ENCODE measurements at regions not wholly inside any gene's neighbourhood (a gene's known extent, or its start where the extent isn't known, plus 50 kb on each side); places are given as distances from the start of the nearest gene placed in this dataset.

DNA sequence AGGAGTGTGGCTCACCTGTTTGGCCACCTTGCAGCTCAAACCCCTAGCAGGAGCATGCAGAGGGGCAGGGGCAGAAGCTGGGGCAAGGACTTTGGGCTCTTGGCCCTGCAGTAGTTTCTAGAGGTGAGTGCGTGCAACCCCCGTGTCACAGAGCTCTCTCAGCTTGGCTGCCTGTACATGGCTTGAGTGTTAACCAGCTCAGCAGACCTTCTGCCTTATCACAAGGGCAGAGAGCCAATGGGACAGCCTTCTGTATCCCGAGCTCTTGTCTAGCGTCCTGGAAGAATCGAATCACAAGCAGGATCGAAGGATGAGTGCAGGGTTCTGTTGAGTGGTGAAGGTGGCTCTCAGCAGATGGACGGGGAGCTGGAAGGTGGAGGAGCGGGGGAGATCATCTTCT, 120.3 kb upstream of the TMEM18 start:
- no peak for DNase-seq (ENCODE audit: low read depth)
- no peak overlapping the region for H3K4me3 ChIP-seq (ENCODE audit: low read length)
- TF ChIP-seq, protein P1, sequence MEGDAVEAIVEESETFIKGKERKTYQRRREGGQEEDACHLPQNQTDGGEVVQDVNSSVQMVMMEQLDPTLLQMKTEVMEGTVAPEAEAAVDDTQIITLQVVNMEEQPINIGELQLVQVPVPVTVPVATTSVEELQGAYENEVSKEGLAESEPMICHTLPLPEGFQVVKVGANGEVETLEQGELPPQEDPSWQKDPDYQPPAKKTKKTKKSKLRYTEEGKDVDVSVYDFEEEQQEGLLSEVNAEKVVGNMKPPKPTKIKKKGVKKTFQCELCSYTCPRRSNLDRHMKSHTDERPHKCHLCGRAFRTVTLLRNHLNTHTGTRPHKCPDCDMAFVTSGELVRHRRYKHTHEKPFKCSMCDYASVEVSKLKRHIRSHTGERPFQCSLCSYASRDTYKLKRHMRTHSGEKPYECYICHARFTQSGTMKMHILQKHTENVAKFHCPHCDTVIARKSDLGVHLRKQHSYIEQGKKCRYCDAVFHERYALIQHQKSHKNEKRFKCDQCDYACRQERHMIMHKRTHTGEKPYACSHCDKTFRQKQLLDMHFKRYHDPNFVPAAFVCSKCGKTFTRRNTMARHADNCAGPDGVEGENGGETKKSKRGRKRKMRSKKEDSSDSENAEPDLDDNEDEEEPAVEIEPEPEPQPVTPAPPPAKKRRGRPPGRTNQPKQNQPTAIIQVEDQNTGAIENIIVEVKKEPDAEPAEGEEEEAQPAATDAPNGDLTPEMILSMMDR (IDR thresholded peaks at IDR 0.05; ENCODE audit: insufficient read depth, low read depth, low read length, missing control alignments) = no peak

- TF ChIP-seq, protein P1 (IDR thresholded peaks at IDR 0.05; ENCODE audit: insufficient read depth, low read depth, low read length, missing control alignments) = no peak
- DNase-seq (ENCODE audit: low read depth) = no peak
- no peak overlapping the region for H3K4me3 ChIP-seq (ENCODE audit: low read length)
These were observed 119.2 kb upstream of the TMEM18 start for GRCh38 chr2:796141-796985.

DNA sequence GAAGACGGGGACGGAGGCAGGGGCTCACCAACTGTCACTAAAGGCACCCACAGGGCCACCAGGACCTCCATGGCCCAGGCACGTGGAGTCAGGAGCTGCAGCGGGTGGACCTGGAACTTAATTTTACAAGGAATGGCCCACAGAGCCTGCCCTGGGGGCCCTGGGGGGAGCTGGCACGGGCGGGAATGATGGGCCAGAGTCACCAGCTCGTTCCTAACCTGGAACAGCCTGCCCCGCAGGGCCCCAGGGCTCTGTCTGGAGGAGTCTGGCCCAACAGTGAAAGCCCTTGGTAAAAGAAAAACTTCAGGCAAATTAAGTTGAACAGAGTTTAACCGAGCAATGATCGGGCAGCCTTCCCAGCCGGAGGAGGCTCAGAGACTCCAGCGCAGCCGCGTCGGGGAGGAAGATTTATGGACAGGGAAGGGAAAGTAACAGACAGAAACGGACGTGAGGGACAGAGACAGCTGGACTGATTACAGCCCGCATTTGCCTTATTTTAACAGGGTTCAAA, 118.4 kb upstream of the TMEM18 start:
- DNase-seq (ENCODE audit: low read depth) = no peak
- TF ChIP-seq, protein P1 (IDR thresholded peaks at IDR 0.05; ENCODE audit: insufficient read depth, low read depth, low read length, missing control alignments) = no peak
- H3K4me3 ChIP-seq (ENCODE audit: low read length) = no peak overlapping the region

- DNase-seq (ENCODE audit: low read depth) = no peak
- TF ChIP-seq, protein P1 (IDR thresholded peaks at IDR 0.05; ENCODE audit: insufficient read depth, low read depth, low read length, missing control alignments) = no peak
- H3K4me3 ChIP-seq (ENCODE audit: low read length) = no peak overlapping the region
These were observed 117.5 kb upstream of the TMEM18 start for GRCh38 chr2:794554-795241.

DNA sequence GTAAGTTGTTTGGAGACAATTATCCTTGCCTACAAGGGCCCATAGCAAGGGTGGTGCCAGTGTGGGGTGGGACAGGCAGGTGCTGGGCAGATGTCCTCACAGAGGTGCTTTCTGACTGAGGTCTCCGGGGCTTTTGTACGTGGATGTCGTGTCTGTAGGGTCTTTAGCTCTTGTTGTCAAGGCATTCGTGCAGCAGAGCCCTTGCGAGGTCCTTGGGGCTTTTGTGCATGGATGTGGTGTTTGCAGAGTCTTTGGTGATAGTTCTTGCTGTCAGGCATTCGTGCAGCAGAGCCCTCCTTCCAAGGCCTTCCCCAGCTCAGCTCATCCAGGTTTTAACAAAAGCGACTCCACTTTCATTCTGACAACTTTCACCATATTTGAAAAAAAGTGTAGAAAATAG, 116.0 kb upstream of the TMEM18 start:
- TF ChIP-seq, protein P1 (IDR thresholded peaks at IDR 0.05; ENCODE audit: insufficient read depth, low read depth, low read length, missing control alignments) = no peak
- no peak for DNase-seq (ENCODE audit: low read depth)
- no peak overlapping the region for H3K4me3 ChIP-seq (ENCODE audit: low read length)

DNA sequence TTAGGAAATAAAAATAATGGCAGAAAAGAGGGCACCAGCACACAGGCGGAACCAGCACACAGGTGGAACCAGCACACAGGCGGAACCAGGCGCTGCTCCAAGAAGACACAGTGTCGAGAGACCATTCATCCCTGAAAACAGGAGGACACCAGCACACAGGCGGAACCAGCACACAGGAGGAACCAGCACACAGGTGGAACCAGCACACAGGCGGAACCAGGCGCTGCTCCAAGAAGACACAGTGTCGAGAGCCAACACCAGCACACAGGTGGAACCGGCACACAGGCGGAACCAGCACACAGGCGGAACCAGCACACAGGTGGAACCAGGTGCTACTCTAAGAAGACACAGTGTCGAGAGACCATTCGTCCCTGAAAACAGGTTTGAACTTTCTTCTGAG, 115.5 kb upstream of the TMEM18 start:
- DNase-seq (ENCODE audit: low read depth) = no peak
- TF ChIP-seq, protein P1 (IDR thresholded peaks at IDR 0.05; ENCODE audit: insufficient read depth, low read depth, low read length, missing control alignments) = no peak
- no peak overlapping the region for H3K4me3 ChIP-seq (ENCODE audit: low read length)

Measured in epithelial cell of esophagus (primary cell).